GM23338 (cell line): ENCODE measurements at regions not wholly inside any gene's neighbourhood (a gene's known extent, or its start where the extent isn't known, plus 50 kb on each side); places are given as distances from the start of the nearest gene placed in this dataset.

Source experiments
- ATAC-seq: fragments of 200-7000 bp; cut with Tn5 transposase; 3 replicates; pipeline ENCODE4 v1.9.1; 2020
- DNase-seq: peaks from one replicate; pipeline ENCODE4 v3.0.0-alpha.2; 2015; ENCODE audit warnings: low spot score
- H2AFZ ChIP-seq: fragments of 200-600 bp; sonication (generic); 2 replicates; pipeline ENCODE4 v1.8.0; 2016; ENCODE audit warnings: antibody characterized with exemption, mild to moderate bottlenecking, moderate library complexity
- H3F3A ChIP-seq: fragments of 200-600 bp; sonication (generic); replicated peaks from 2 replicates; pipeline ENCODE4 v1.8.0; 2017; ENCODE audit warnings: antibody characterized with exemption, mixed run types, low read depth
- H3K27ac ChIP-seq: fragments of 200-600 bp; sonication (generic); 2 replicates; pipeline ENCODE4 v1.6.1; 2016; ENCODE audit warnings: low read depth
- H3K27me3 ChIP-seq: fragments of 200-600 bp; sonication (generic); 2 replicates; pipeline ENCODE4 v1.8.0; 2016; ENCODE audit warnings: mild to moderate bottlenecking, mixed run types, moderate library complexity; ENCODE audit not compliant: insufficient read depth
- H3K36me3 ChIP-seq: fragments of 200-600 bp; sonication (generic); 2 replicates; pipeline ENCODE4 v1.8.0; 2016; ENCODE audit warnings: mild to moderate bottlenecking; ENCODE audit not compliant: insufficient read depth
- H3K4me1 ChIP-seq: fragments of 200-600 bp; sonication (generic); 2 replicates; pipeline ENCODE4 v1.8.0; 2016; ENCODE audit warnings: mild to moderate bottlenecking, moderate library complexity; ENCODE audit not compliant: insufficient read depth
- H3K4me2 ChIP-seq: fragments of 200-600 bp; sonication (generic); 2 replicates; pipeline ENCODE4 v1.7.1; 2017; ENCODE audit warnings: mixed run types
- H3K4me3 ChIP-seq: fragments of 200-600 bp; sonication (generic); 2 replicates; pipeline ENCODE4 v1.6.1; 2016; ENCODE audit warnings: mixed run types
- H3K79me2 ChIP-seq: fragments of 200-600 bp; sonication (generic); replicated peaks from 2 replicates; pipeline ENCODE4 v1.8.0; 2017; ENCODE audit warnings: mild to moderate bottlenecking; ENCODE audit not compliant: insufficient read depth
- H3K9me2 ChIP-seq: fragments of 200-600 bp; sonication (generic); 2 replicates; pipeline ENCODE4 v1.8.0; 2017; ENCODE audit not compliant: insufficient read depth
- H4K20me1 ChIP-seq: fragments of 200-600 bp; sonication (generic); replicated peaks from 2 replicates; pipeline ENCODE4 v1.8.0; 2017; ENCODE audit warnings: mild to moderate bottlenecking; ENCODE audit not compliant: insufficient read depth
- H3K27ac Mint-ChIP-seq: 2 replicates; pipeline ENCODE4 v1.8.0; 2020; ENCODE audit warnings: inconsistent platforms, mild to moderate bottlenecking, moderate library complexity, mixed read lengths
- H3K27me3 Mint-ChIP-seq: 3 replicates; pipeline ENCODE4 v1.8.0; 2022; ENCODE audit warnings: low read depth, mild to moderate bottlenecking, moderate library complexity, mixed read lengths, inconsistent platforms; ENCODE audit not compliant: insufficient read depth, poor library complexity
- H3K36me3 Mint-ChIP-seq: 3 replicates; pipeline ENCODE4 v1.8.0; 2021; ENCODE audit warnings: low read depth, mild to moderate bottlenecking, inconsistent platforms, moderate library complexity, mixed read lengths
- H3K4me1 Mint-ChIP-seq: 3 replicates; pipeline ENCODE4 v1.8.0; 2020; ENCODE audit warnings: mild to moderate bottlenecking, inconsistent platforms, mixed read lengths
- H3K4me3 Mint-ChIP-seq: 3 replicates; pipeline ENCODE4 v1.8.0; 2021; ENCODE audit warnings: moderate library complexity, mild to moderate bottlenecking, inconsistent platforms, mixed read lengths
- H3K9me3 Mint-ChIP-seq: 3 replicates; pipeline ENCODE4 v1.8.0; 2020; ENCODE audit warnings: moderate library complexity, mild to moderate bottlenecking, inconsistent platforms, mixed read lengths
- CREB1 ChIP-seq: fragments of 250-450 bp; sonication (Bioruptor Pico); IDR thresholded peaks from 2 replicates; pipeline ENCODE4 v1.5.0; 2020; ENCODE audit warnings: low read depth, mild to moderate bottlenecking, moderate library complexity
- CTCF ChIP-seq, 2 experiments: fragments of 200-600 bp in 1 of 2; sonication (generic) in 1 of 2; conservative IDR thresholded peaks; 2 replicates each; pipeline versions ENCODE4 v1.5.1 to v1.6.1; 2016 to 2017; ENCODE audit warnings: antibody characterized with exemption in 2 of 2, low read depth in 2 of 2, mild to moderate bottlenecking in 2 of 2, moderate library complexity in 1 of 2
- EZH2 ChIP-seq: fragments of 200-600 bp; sonication (generic); IDR thresholded peaks from one replicate; pipeline ENCODE4 v1.8.0; 2017; ENCODE audit warnings: antibody characterized with exemption, mild to moderate bottlenecking, low read depth; ENCODE audit not compliant: unreplicated experiment
- EZH2phosphoT487 ChIP-seq: fragments of 200-600 bp; sonication (generic); IDR thresholded peaks from one replicate; pipeline ENCODE4 v1.8.1; 2018; ENCODE audit warnings: antibody characterized with exemption; ENCODE audit not compliant: unreplicated experiment
- JUNB ChIP-seq: IDR thresholded peaks from one replicate; pipeline ENCODE4 v1.6.1; 2016; ENCODE audit warnings: antibody characterized with exemption; ENCODE audit not compliant: unreplicated experiment
- NANOG ChIP-seq: IDR thresholded peaks from 2 replicates; pipeline ENCODE4 v1.6.1; 2016; ENCODE audit warnings: antibody characterized with exemption, borderline replicate concordance
- POLR2AphosphoS5 ChIP-seq: IDR thresholded peaks from 2 replicates; pipeline ENCODE4 v1.6.1; 2016; ENCODE audit warnings: antibody characterized with exemption, low read depth
- STAT1 ChIP-seq: IDR thresholded peaks from one replicate; pipeline ENCODE4 v1.6.1; 2016; ENCODE audit warnings: antibody characterized with exemption; ENCODE audit not compliant: unreplicated experiment
- ZNF114 ChIP-seq: fragments of 250-450 bp; sonication (Bioruptor Pico); IDR thresholded peaks from 2 replicates; pipeline ENCODE4 v1.5.0; 2020; ENCODE audit warnings: mild to moderate bottlenecking, moderate library complexity
- ZNF331 ChIP-seq: fragments of 250-450 bp; sonication (Bioruptor Pico); IDR thresholded peaks from 2 replicates; pipeline ENCODE4 v1.5.0; 2020; ENCODE audit warnings: low read depth, mild to moderate bottlenecking, moderate library complexity
- ZNF462 ChIP-seq: fragments of 250-450 bp; sonication (Bioruptor Pico); IDR thresholded peaks from 2 replicates; pipeline ENCODE4 v1.5.0; 2020; ENCODE audit warnings: mild to moderate bottlenecking, moderate library complexity
- TF ChIP-seq, protein P1 (sequence below): IDR thresholded peaks from one replicate; pipeline ENCODE4 v1.6.1; 2018; ENCODE audit warnings: antibody characterized with exemption; ENCODE audit not compliant: unreplicated experiment
- TF ChIP-seq, protein P2 (sequence below): IDR thresholded peaks from 2 replicates; pipeline ENCODE4 v1.6.1; 2016; ENCODE audit warnings: antibody characterized with exemption

DNA sequence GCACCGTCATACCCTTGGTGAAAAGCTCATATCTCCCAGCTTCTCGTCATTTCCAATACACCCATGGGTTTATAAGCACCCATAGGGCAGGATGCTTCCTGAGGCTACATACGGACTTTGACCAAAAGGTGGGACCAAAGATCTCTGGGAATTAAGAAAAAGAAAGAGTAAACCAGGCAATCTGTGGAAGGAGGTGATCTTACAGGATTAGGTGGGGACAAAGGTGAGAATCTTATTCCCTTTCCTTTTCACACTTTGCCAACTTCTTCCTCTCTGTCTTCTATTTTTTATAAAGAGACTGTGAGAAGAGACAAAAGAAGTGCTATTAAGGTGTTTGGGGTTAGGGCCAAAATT lies 172.0 kb downstream of the DLEU7 start:
- DNase-seq = no peak
- no peaks in the 10 kb centered on the region; the same call in 1 of the 2 replicates for H3K4me1 ChIP-seq
- peaks cover 3% of the 10 kb centered on the region; the same call in 1 of the 3 replicates for H3K4me1 Mint-ChIP-seq
- no peaks in the 10 kb centered on the region for H3K79me2 ChIP-seq
- H3K4me3 ChIP-seq = no peak overlapping the region
- H3K27me3 Mint-ChIP-seq = no peaks in the 10 kb centered on the region
- no peak overlapping the region for H3K27ac ChIP-seq
- H4K20me1 ChIP-seq = no peaks in the 10 kb centered on the region
- H3K4me3 Mint-ChIP-seq = no peak overlapping the region
- no peak overlapping the region for H3K4me2 ChIP-seq
- H2AFZ ChIP-seq = no peak overlapping the region
- TF ChIP-seq JUNB = no peak
- TF ChIP-seq EZH2 = no peak
- no peak for TF ChIP-seq STAT1
- TF ChIP-seq, protein P1, sequence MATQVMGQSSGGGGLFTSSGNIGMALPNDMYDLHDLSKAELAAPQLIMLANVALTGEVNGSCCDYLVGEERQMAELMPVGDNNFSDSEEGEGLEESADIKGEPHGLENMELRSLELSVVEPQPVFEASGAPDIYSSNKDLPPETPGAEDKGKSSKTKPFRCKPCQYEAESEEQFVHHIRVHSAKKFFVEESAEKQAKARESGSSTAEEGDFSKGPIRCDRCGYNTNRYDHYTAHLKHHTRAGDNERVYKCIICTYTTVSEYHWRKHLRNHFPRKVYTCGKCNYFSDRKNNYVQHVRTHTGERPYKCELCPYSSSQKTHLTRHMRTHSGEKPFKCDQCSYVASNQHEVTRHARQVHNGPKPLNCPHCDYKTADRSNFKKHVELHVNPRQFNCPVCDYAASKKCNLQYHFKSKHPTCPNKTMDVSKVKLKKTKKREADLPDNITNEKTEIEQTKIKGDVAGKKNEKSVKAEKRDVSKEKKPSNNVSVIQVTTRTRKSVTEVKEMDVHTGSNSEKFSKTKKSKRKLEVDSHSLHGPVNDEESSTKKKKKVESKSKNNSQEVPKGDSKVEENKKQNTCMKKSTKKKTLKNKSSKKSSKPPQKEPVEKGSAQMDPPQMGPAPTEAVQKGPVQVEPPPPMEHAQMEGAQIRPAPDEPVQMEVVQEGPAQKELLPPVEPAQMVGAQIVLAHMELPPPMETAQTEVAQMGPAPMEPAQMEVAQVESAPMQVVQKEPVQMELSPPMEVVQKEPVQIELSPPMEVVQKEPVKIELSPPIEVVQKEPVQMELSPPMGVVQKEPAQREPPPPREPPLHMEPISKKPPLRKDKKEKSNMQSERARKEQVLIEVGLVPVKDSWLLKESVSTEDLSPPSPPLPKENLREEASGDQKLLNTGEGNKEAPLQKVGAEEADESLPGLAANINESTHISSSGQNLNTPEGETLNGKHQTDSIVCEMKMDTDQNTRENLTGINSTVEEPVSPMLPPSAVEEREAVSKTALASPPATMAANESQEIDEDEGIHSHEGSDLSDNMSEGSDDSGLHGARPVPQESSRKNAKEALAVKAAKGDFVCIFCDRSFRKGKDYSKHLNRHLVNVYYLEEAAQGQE = no peak
- TF ChIP-seq, protein P2, sequence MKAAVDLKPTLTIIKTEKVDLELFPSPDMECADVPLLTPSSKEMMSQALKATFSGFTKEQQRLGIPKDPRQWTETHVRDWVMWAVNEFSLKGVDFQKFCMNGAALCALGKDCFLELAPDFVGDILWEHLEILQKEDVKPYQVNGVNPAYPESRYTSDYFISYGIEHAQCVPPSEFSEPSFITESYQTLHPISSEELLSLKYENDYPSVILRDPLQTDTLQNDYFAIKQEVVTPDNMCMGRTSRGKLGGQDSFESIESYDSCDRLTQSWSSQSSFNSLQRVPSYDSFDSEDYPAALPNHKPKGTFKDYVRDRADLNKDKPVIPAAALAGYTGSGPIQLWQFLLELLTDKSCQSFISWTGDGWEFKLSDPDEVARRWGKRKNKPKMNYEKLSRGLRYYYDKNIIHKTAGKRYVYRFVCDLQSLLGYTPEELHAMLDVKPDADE = no peak
- TF ChIP-seq ZNF114 (CRISPR knock-in tag) = no peak
- no peak for TF ChIP-seq EZH2phosphoT487
- no peak for TF ChIP-seq ZNF462
- no peak for TF ChIP-seq CREB1 (CRISPR knock-in tag)
- no peak for TF ChIP-seq CTCF (conservative IDR thresholded peaks at IDR 0.05; ENCODE audit: low read depth in 2 of 2)
- no peak for TF ChIP-seq ZNF331 (CRISPR knock-in tag)
- TF ChIP-seq POLR2AphosphoS5 = no peak
- TF ChIP-seq NANOG = no peak
- no peak for ATAC-seq
- H3K36me3 Mint-ChIP-seq = no peaks in the 10 kb centered on the region
- 0 out of 2 replicates have a peak, but pooled peaks cover 11% of the 10 kb centered on the region for H3K9me2 ChIP-seq
- H3F3A ChIP-seq = no peaks in the 10 kb centered on the region
- H3K9me3 Mint-ChIP-seq = no peaks in the 10 kb centered on the region
- no peaks in the 10 kb centered on the region for H3K27me3 ChIP-seq
- H3K27ac Mint-ChIP-seq = no peak overlapping the region
- no peaks in the 10 kb centered on the region for H3K36me3 ChIP-seq
